GM12878 (cell line): ENCODE measurements at regions not wholly inside any gene's neighbourhood (a gene's known extent, or its start where the extent isn't known, plus 50 kb on each side); places are given as distances from the start of the nearest gene placed in this dataset.

Source experiments
- ATAC-seq: fragments of 200-7000 bp; cut with Tn5 transposase; 3 replicates; pipeline ENCODE4 v1.9.1; 2020; ENCODE audit warnings: mild to moderate bottlenecking, moderate library complexity
- BruUV-seq: library from RNA; stranded (reverse); fragments of 400-500 nt; replicated peaks from 2 replicates; lab custom pipeline; 2021; lab: Mats Ljungman, UMichigan
- CTCF ChIA-PET: fragments of 300-600 bp; sonication (Branson Sonifier 250); formaldehyde crosslinking; extraction: SDS; loops from one replicate; lab custom pipeline; 2021; ENCODE audit warnings: inconsistent platforms; lab: Yijun Ruan, JAX
- POLR2A ChIA-PET: fragments of 350-600 bp; formaldehyde crosslinking; extraction: SDS; loops from one replicate; lab custom pipeline; 2021; ENCODE audit warnings: inconsistent platforms; lab: Charles Lee
- RAD21 ChIA-PET: fragments of 300-600 bp; sonication (Branson Sonifier 250); formaldehyde crosslinking; loops from one replicate; lab custom pipeline; 2023; ENCODE audit warnings: antibody characterized with exemption; ENCODE audit not compliant: unreplicated experiment; lab: Charles Lee
- SMC1A ChIA-PET: fragments of 300-600 bp; sonication (Branson Sonifier 250); formaldehyde crosslinking; loops from one replicate; lab custom pipeline; 2023; ENCODE audit not compliant: unreplicated experiment, uncharacterized antibody; lab: Charles Lee
- DNase-seq: peaks from one replicate; pipeline ENCODE4 v3.0.0-alpha.2; 2011; ENCODE audit warnings: low read depth, low spot score
- FAIRE-seq: peaks from 3 replicates; lab custom pipeline; 2011; peaks lifted over from hg19 to GRCh38; lab: Jason Lieb, UNC
- H2AFZ ChIP-seq: 2 replicates; pipeline ENCODE4 v1.6.0; 2011; ENCODE audit warnings: low read depth, low read length, control low read depth; ENCODE audit not compliant: control insufficient read depth
- H3K27ac ChIP-seq: 2 replicates; pipeline ENCODE4 v1.5.1; 2011; ENCODE audit warnings: control low read depth; ENCODE audit not compliant: control insufficient read depth, insufficient read depth
- H3K27me3 ChIP-seq, 2 experiments: replicated peaks in 1 of 2; 2 replicates each; pipeline versions ENCODE4 v1.6.0 to v1.6.1; 2011; ENCODE audit warnings: low read length in 1 of 2; ENCODE audit not compliant: control insufficient read depth in 2 of 2, insufficient read depth in 2 of 2
- H3K36me3 ChIP-seq, 2 experiments: 2 replicates each; pipeline ENCODE4 v1.5.1; 2011; ENCODE audit warnings: low read length in 1 of 2; ENCODE audit not compliant: control insufficient read depth in 2 of 2, insufficient read depth in 2 of 2
- H3K4me1 ChIP-seq: 2 replicates; pipeline ENCODE4 v1.6.1; 2011; ENCODE audit warnings: mild to moderate bottlenecking, low read length, moderate library complexity, mixed read lengths; ENCODE audit not compliant: control insufficient read depth, insufficient read depth
- H3K4me2 ChIP-seq: 2 replicates; pipeline ENCODE4 v1.6.0; 2011; ENCODE audit warnings: control low read depth; ENCODE audit not compliant: control insufficient read depth, insufficient read depth
- H3K4me3 ChIP-seq: fragments of 200-600 bp; sonication (generic); 2 replicates; pipeline ENCODE4 v1.5.1; 2016
- H3K79me2 ChIP-seq: 2 replicates; pipeline ENCODE4 v1.6.0; 2011; ENCODE audit warnings: low read length; ENCODE audit not compliant: control insufficient read depth, insufficient read depth
- H3K9ac ChIP-seq: 2 replicates; pipeline ENCODE4 v1.8.0; 2011; ENCODE audit warnings: low read length, control low read depth, mixed read lengths; ENCODE audit not compliant: control insufficient read depth, insufficient read depth
- H3K9me3 ChIP-seq: replicated peaks from 3 replicates; pipeline ENCODE4 v1.5.1; 2011; ENCODE audit warnings: mild to moderate bottlenecking, low read length; ENCODE audit not compliant: control insufficient read depth, insufficient read depth
- H4K20me1 ChIP-seq: 2 replicates; pipeline ENCODE4 v1.6.0; 2011; ENCODE audit not compliant: control insufficient read depth, insufficient read depth
- FOS ChIP-seq: IDR thresholded peaks from 3 replicates; pipeline ENCODE4 v1.6.1; 2011; ENCODE audit warnings: borderline replicate concordance; ENCODE audit not compliant: insufficient read length; ENCODE audit errors: extremely low read depth
- IKZF1 ChIP-seq: fragments of 450-650 bp; conservative IDR thresholded peaks from 2 replicates; pipeline ENCODE4 v1.6.1; 2017; ENCODE audit warnings: antibody characterized with exemption, mild to moderate bottlenecking
- IRF3 ChIP-seq: fragments of 450-650 bp; IDR thresholded peaks from 2 replicates; pipeline ENCODE4 v1.6.1; 2014; ENCODE audit warnings: mild to moderate bottlenecking
- LARP7 ChIP-seq: fragments of 450-650 bp; IDR thresholded peaks from 2 replicates; pipeline ENCODE4 v1.6.1; 2017; ENCODE audit warnings: mild to moderate bottlenecking
- MLLT1 ChIP-seq: fragments of 450-650 bp; IDR thresholded peaks from 2 replicates; pipeline ENCODE4 v1.6.1; 2016; ENCODE audit warnings: mild to moderate bottlenecking
- NKRF ChIP-seq: fragments of 450-650 bp; conservative IDR thresholded peaks from 2 replicates; pipeline ENCODE4 v1.6.1; 2017; ENCODE audit warnings: mild to moderate bottlenecking, moderate library complexity
- RAD21 ChIP-seq: IDR thresholded peaks from 2 replicates; pipeline ENCODE4 v1.6.1; 2011; ENCODE audit warnings: mild to moderate bottlenecking, low read depth, low read length, moderate library complexity; ENCODE audit not compliant: insufficient read depth
- RUNX3 ChIP-seq: IDR thresholded peaks from 2 replicates; pipeline ENCODE4 v1.6.1; 2012; ENCODE audit warnings: low read length, inconsistent platforms
- SPI1 ChIP-seq: IDR thresholded peaks from 2 replicates; pipeline ENCODE4 v1.6.1; 2011; ENCODE audit warnings: low read depth, mild to moderate bottlenecking, low read length, moderate library complexity, borderline replicate concordance; ENCODE audit not compliant: insufficient read depth
- TBL1XR1 ChIP-seq: IDR thresholded peaks from 2 replicates; pipeline ENCODE4 v1.6.1; 2012; ENCODE audit warnings: low read depth, low read length, improper control_type of control experiment
- ZBED1 ChIP-seq: IDR thresholded peaks from 2 replicates; pipeline ENCODE4 v1.6.1; 2016; ENCODE audit warnings: borderline replicate concordance
- ZNF207 ChIP-seq: fragments of 450-650 bp; IDR thresholded peaks from 2 replicates; pipeline ENCODE4 v1.6.1; 2014; ENCODE audit warnings: antibody characterized with exemption, mild to moderate bottlenecking, borderline replicate concordance
- ZNF217 ChIP-seq: fragments of 450-650 bp; IDR thresholded peaks from 2 replicates; pipeline ENCODE4 v1.6.1; 2017; ENCODE audit warnings: antibody characterized with exemption, mild to moderate bottlenecking
- ZNF24 ChIP-seq: fragments of 450-650 bp; IDR thresholded peaks from 2 replicates; pipeline ENCODE4 v1.6.1; 2017; ENCODE audit warnings: antibody characterized with exemption, mild to moderate bottlenecking
- ZZZ3 ChIP-seq: IDR thresholded peaks from 2 replicates; pipeline ENCODE4 v1.6.1; 2011; ENCODE audit warnings: low read depth; ENCODE audit not compliant: control insufficient read depth, insufficient read length
- WGBS: methylation state at CpG from one replicate; pipeline ENCODE4 v1.1.6; 2016; ENCODE audit warnings: low lambda C conversion rate; ENCODE audit not compliant: insufficient replicate concordance, insufficient coverage; ENCODE audit errors: missing lambda C conversion rate; 5-methylcytosine and 5-hydroxymethylcytosine counted together
- in situ Hi-C: fragments of 300-500 bp; cut with MboI; formaldehyde crosslinking; loops from 9 replicates; pipeline ENCODE4 v1.14.3; 2018; ENCODE audit warnings: mixed read lengths
- intact Hi-C: fragments of 100-400 bp; cut with micrococcal nuclease; formaldehyde crosslinking; loops from one replicate; pipeline ENCODE4 v1.14.2; 2022; ENCODE audit not compliant: unreplicated experiment

- no peaks in the 10 kb centered on the region for H3K79me2 ChIP-seq
- peaks cover 2 to 7% of the 10 kb centered on the region in 2 experiments; a peak in 2 of 4 replicates for H3K27me3 ChIP-seq
- H3K27ac ChIP-seq = no peak overlapping the region
- BruUV-seq = no TSS peak
- ChIA-PET RAD21 (no interaction called here), SMC1A (no interaction called here), CTCF (no interaction called here), POLR2A (no interaction called here)
- H3K4me1 ChIP-seq = no peaks in the 10 kb centered on the region
- H3K36me3 ChIP-seq = no peaks in the 10 kb centered on the region
- FAIRE-seq = no peak
- ATAC-seq = no peak
- in situ Hi-C loops (no loop called here), intact Hi-C loops (no loop called here)
- no peak overlapping the region for H3K4me3 ChIP-seq
- H2AFZ ChIP-seq = no peak overlapping the region
- no peak overlapping the region for H3K9ac ChIP-seq
- H3K9me3 ChIP-seq = no peaks in the 10 kb centered on the region
- no peaks in the 10 kb centered on the region for H4K20me1 ChIP-seq
- no peak for TF ChIP-seq FOS
- TF ChIP-seq IKZF1 = no peak
- no peak for TF ChIP-seq TBL1XR1
- TF ChIP-seq NKRF = no peak
- TF ChIP-seq ZNF217 = no peak
- TF ChIP-seq IRF3 = no peak
- no peak for TF ChIP-seq ZBED1
- no peak for TF ChIP-seq MLLT1
- no peak for TF ChIP-seq RUNX3
- TF ChIP-seq RAD21 = no peak
- no peak for TF ChIP-seq ZZZ3
- TF ChIP-seq ZNF24 = no peak
- TF ChIP-seq SPI1 = no peak
- no peak for TF ChIP-seq LARP7
- TF ChIP-seq ZNF207 = no peak
- no peak overlapping the region for H3K4me2 ChIP-seq
- WGBS = 22% methylated on average over 9 of the region's 9 CpGs
- no peak for DNase-seq
Measured at GRCh38 chr17:77802333-77802615, 156.2 kb upstream of the TNRC6C start.
